Naive thymus-derived CD8-positive, alpha-beta T cell (primary cell): ENCODE measurements at regions not wholly inside any gene's neighbourhood (a gene's known extent, or its start where the extent isn't known, plus 50 kb on each side); places are given as distances from the start of the nearest gene placed in this dataset.

Experiments used
- ATAC-seq, 2 donors: fragments of 150-1000 bp; cut with Tn5 transposase in 1 of 2; sonication (Bioruptor Pico), chemical (Tn5 transposase) in 1 of 2; 1 replicate in 1 of 2; 2 replicates in 1 of 2; pipeline ENCODE4 v1.10.0; 2021; ENCODE audit warnings: mild to moderate bottlenecking in 2 of 2, moderate library complexity in 2 of 2
- POLR2A ChIA-PET: fragments of 350-600 bp; sonication (Branson Sonifier 250); formaldehyde crosslinking; loops from one replicate; lab custom pipeline; 2021; ENCODE audit warnings: antibody characterized with exemption; lab: Charles Lee
- DNase-seq, 10 donors: peaks; one replicate each; pipeline versions ENCODE4 v3.0.0 to v3.0.0-alpha.2; 2020 to 2022
- H3K27ac Mint-ChIP-seq, 10 donors: one replicate each; pipeline ENCODE4 v1.8.0; 2020 to 2022; ENCODE audit warnings: mild to moderate bottlenecking in 10 of 10, mixed read lengths in 10 of 10, moderate library complexity in 4 of 10, inconsistent platforms in 1 of 10
- H3K27me3 Mint-ChIP-seq, 5 donors: one replicate each; pipeline ENCODE4 v1.8.0; 2021 to 2022; ENCODE audit warnings: mixed read lengths in 5 of 5
- H3K36me3 Mint-ChIP-seq, 3 donors: one replicate each; pipeline ENCODE4 v1.8.0; 2020 to 2022; ENCODE audit warnings: mixed read lengths in 3 of 3, mild to moderate bottlenecking in 2 of 3, inconsistent platforms in 1 of 3
- H3K4me1 Mint-ChIP-seq, 4 donors: one replicate each; pipeline ENCODE4 v1.8.0; 2021 to 2022; ENCODE audit warnings: mixed read lengths in 4 of 4
- H3K4me3 Mint-ChIP-seq, 10 donors: one replicate each; pipeline ENCODE4 v1.8.0; 2020 to 2022; ENCODE audit warnings: mild to moderate bottlenecking in 10 of 10, mixed read lengths in 10 of 10, moderate library complexity in 6 of 10, inconsistent platforms in 1 of 10
- H3K9me3 Mint-ChIP-seq, 9 donors: one replicate each; pipeline ENCODE4 v1.8.0; 2020 to 2022; ENCODE audit warnings: mixed read lengths in 9 of 9, mild to moderate bottlenecking in 3 of 9, inconsistent platforms in 1 of 9, moderate library complexity in 1 of 9

DNA sequence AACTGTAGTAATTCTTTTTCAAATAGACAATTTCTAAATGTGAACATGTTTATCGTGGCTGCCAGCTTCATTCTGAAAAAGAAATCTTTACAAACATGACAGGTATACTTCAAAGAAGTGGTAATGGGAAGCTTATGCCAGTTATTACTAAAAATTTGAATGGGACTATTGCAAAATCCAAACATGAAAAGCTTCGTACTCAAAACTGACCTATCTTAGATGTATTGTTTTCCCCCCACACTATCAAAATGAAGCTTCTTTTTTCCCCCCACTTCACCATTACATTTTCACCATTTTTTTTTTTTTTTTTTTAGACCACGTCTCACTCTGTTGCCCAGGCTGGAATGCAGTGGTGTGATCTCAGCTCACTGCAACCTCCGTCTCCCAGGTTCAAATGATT is 50.4 kb upstream of the SERTAD2 start:
- Mint-ChIP-seq H3K27me3 (no peaks in the 10 kb centered on the region), H3K27ac (no peak overlapping the region), H3K9me3 (peaks cover 0 to 6% (median 3%) of the 10 kb centered on the region in 9 donors), H3K4me3 (no peak overlapping the region), H3K4me1 (peaks cover 1 to 12% (median 8%) of the 10 kb centered on the region in 4 donors), H3K36me3 (peaks cover 0 to 8% (median 0%) of the 10 kb centered on the region in 3 donors)
- DNase-seq = no peak
- no peak for ATAC-seq
- POLR2A ChIA-PET = interaction anchor here (0.6 to 1.2 kb wide), 4 partner anchors 10 to 49 kb away, joined by 3 to 5 read pairs (median 5); no protein-coding TSS in a partner anchor

DNA sequence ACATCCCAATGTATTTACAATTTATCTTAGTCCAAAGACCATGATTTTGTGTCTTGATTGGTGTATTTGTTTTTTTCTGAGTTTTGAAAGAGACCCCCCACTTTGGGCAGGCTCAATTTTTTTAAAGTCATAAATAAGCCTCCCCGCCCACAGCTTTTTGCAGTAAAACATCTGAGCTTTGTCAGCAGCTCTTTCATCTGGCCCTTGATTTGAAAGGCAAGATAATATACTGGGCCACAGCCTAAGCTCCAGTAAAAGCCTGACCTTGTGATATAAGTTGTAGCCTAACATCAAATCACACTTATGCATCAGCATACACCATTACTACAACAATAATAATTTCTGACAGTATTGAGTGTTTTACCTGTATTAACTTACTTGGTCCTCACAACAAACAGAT is 51.3 kb upstream of the SERTAD2 start:
- H3K4me1 Mint-ChIP-seq = peaks cover 0 to 7% (median 5%) of the 10 kb centered on the region in 4 donors
- peaks cover 0 to 8% (median 0%) of the 10 kb centered on the region in 3 donors for H3K36me3 Mint-ChIP-seq
- ATAC-seq (no peak), DNase-seq (no peak)
- H3K4me3 Mint-ChIP-seq = no peak overlapping the region
- H3K27ac Mint-ChIP-seq = no peak overlapping the region
- POLR2A ChIA-PET = no interaction called here
- H3K9me3 Mint-ChIP-seq = peaks cover 0 to 6% (median 3%) of the 10 kb centered on the region in 9 donors
- H3K27me3 Mint-ChIP-seq = no peaks in the 10 kb centered on the region

DNA sequence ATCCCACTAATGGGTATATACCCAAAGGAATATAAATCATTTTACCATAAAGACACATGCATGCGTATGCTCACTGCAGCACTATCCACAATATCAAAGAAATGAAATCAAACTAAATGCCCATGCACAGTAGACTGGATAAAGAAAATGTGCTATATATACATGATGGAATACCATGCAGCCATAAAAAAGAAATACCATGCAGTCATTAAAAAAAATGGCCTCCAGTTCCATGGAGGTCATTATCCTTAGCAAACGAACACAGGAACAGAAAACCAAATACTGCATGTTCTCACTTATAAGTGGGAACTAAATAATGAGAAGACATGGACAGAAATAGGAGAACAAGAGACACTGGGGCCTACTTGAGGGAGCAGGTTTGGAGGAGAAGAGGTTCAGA is 53.6 kb upstream of the SERTAD2 start:
- Mint-ChIP-seq H3K4me1 (peaks cover 12 to 17% (median 14%) of the 10 kb centered on the region in 4 donors), H3K4me3 (no peak overlapping the region), H3K27me3 (no peaks in the 10 kb centered on the region), H3K27ac (no peak overlapping the region), H3K36me3 (peaks cover 0 to 5% (median 0%) of the 10 kb centered on the region in 3 donors), H3K9me3 (peaks cover 0 to 6% (median 3%) of the 10 kb centered on the region in 9 donors)
- ATAC-seq = no peak
- DNase-seq = no peak
- POLR2A ChIA-PET = no interaction called here

DNA sequence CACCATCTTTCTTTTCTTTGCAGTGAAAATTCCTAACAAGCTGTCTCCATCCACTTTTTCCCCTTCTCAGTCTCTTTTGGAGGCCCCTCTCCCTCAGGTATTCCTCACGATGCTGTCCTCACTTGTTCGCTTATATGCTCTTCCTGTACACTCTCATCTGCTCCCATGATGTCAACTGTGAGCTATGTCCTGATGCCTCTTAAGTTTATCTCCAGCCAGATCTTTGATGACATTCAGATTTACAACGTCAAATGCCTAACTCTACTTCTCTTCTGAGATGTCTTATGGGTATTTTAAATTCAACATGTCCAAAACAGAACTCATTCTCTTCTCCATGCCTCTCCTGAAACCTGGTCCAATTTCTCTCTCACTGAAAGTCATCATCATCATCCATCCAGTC is 55.1 kb upstream of the SERTAD2 start:
- no peak overlapping the region for H3K4me3 Mint-ChIP-seq
- POLR2A ChIA-PET = no interaction called here

DNA sequence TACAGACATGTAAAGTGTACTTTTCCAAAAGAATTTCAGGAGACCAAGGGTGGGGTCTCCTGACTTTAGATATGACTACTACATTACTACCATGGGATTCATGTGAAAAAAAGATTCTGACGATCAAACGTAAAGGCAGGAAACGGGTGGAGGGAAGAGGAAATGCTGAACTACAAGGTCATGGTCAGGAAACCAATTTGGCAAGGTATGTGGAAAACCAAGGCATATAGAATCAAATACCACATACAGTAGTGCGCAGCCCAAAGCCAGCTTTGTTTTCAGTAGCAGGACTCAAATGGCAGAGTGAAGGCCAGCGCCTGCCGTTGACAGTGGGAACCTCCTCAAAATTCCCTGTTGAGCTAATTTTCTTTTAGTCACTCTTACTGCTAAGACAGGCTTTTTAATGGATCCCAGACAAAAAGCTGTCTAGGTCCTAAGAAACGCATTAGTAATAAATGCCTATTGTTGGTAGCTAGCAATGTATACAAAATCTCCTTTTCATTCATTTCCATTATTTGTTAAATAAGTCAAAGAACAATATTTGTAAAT is 57.6 kb upstream of the SERTAD2 start:
- peaks cover 11 to 20% (median 18%) of the 10 kb centered on the region in 4 donors for H3K4me1 Mint-ChIP-seq
- peaks cover 0 to 6% (median 3%) of the 10 kb centered on the region in 9 donors for H3K9me3 Mint-ChIP-seq
- H3K36me3 Mint-ChIP-seq = peaks cover 0 to 5% (median 0%) of the 10 kb centered on the region in 3 donors
- peak; percentile 64 to 71 for ATAC-seq
- H3K27me3 Mint-ChIP-seq = no peaks in the 10 kb centered on the region
- peak overlapping the region; percentile 13 to 70 (median 50) for H3K4me3 Mint-ChIP-seq
- POLR2A ChIA-PET = interaction anchor here (0.6 to 1.4 kb wide), 6 partner anchors 15 to 67 kb away, joined by 3 to 7 read pairs (median 3); partner anchors contain the start of gene SERTAD2
- DNase-seq = peak in 3 of 10 donors; percentile 5 to 21 (median 14)
- H3K27ac Mint-ChIP-seq = peak overlapping the region in 5 of 10 donors; percentile 2 to 69 (median 17)

More for the DNA sequence above, 55.1 kb upstream of the SERTAD2 start:
- Mint-ChIP-seq H3K4me1 (peaks cover 13 to 20% (median 18%) of the 10 kb centered on the region in 4 donors), H3K27ac (no peak overlapping the region), H3K36me3 (peaks cover 0 to 5% (median 0%) of the 10 kb centered on the region in 3 donors), H3K27me3 (no peaks in the 10 kb centered on the region), H3K9me3 (peaks cover 0 to 6% (median 3%) of the 10 kb centered on the region in 9 donors)
- ATAC-seq = no peak
- no peak for DNase-seq

DNA sequence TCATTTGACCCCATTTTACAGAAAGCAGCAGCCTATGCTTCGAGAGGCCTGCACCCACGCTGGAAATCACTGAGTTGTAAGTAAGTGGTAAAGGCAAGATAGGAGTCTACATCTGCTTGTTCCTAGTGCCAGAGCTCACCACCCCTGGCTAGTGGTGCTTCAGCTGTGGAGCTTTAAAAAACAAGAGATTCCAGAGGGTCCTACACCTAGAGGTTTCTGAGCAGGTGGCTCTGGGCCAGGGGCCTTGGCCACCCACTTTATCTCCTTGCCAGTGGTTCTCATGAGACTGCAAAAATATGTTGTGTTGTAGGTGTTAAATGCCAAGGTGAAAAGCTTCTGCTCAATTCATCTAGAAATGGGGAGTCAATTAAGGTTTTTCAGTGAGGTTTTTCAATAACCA is 60.0 kb upstream of the SERTAD2 start:
- ATAC-seq (no peak), DNase-seq (no peak)
- Mint-ChIP-seq H3K9me3 (no peaks in the 10 kb centered on the region), H3K27me3 (no peaks in the 10 kb centered on the region), H3K27ac (peak overlapping the region in 3 of 10 donors; percentile 25 to 56 (median 28)), H3K4me1 (peaks cover 19 to 29% (median 23%) of the 10 kb centered on the region in 4 donors), H3K4me3 (no peak overlapping the region), H3K36me3 (no peaks in the 10 kb centered on the region)
- POLR2A ChIA-PET = interaction anchor here (0.6 to 1.1 kb wide), 2 partner anchors 10 to 16 kb away, joined by 3 read pairs; no protein-coding TSS in a partner anchor

DNA sequence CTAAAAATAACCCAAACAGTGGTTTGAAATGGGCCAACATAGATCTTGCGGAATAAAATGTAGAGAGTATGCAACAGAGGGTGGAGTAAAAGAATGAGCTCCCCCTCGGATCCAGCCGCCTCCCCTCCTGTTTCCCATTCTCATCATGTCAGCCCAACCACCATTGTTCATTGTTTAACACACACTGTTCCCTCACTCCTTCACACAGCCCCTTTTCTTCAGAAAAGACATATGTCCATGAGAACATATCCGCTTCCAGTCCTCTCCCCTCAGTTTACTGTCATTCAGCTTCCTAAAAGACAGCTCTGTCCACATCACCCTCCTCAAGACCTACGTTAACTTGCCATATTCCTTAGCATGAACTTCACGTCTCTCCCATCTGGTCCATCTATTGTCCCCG is 62.9 kb upstream of the SERTAD2 start:
- Mint-ChIP-seq H3K36me3 (no peaks in the 10 kb centered on the region), H3K4me1 (peaks cover 16 to 22% (median 17%) of the 10 kb centered on the region in 4 donors), H3K27me3 (no peaks in the 10 kb centered on the region), H3K4me3 (no peak overlapping the region), H3K9me3 (no peaks in the 10 kb centered on the region), H3K27ac (peak overlapping the region in 1 of 10 donors; percentile 65)
- ATAC-seq = no peak
- POLR2A ChIA-PET = interaction anchor here (0.7 kb wide), 1 partner anchor 100 kb away, joined by 3 read pairs; no protein-coding TSS in a partner anchor
- DNase-seq = no peak

DNA sequence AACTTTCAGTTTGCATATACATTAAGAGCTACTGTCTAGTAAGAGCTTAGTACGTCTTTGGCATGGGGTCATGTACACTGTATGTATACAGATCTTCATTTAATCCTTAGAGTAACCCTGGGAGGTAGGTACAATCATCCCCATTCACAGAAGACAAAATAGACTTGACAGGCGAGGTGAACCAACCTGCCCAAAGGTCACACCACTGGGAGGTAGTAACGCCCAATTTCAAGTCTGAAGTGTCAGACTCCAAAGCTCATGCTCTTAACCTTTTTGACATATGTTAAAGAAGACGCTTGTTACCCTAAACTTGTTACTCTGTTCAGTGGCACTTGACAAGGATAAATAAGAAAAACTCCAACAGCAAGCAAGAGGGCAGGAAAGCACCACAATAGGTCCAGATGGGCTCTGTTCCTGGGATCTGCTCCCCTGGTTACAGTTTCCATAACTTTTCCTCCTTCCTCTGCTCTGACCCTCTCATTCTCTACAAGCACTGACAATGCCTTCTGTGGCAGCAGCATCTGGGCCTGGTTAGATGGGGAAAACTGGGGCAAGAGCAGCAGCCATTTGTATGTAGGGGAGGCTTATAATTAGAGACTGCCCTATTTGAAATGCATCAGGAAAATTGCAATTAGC is 64.7 kb upstream of the SERTAD2 start:
- Mint-ChIP-seq H3K36me3 (no peaks in the 10 kb centered on the region), H3K27ac (peak overlapping the region in 2 of 10 donors; percentile 46 to 63), H3K27me3 (no peaks in the 10 kb centered on the region), H3K4me3 (no peak overlapping the region), H3K9me3 (no peaks in the 10 kb centered on the region), H3K4me1 (peaks cover 9 to 13% (median 10%) of the 10 kb centered on the region in 4 donors)
- DNase-seq (no peak), ATAC-seq (no peak)
- POLR2A ChIA-PET = interaction anchor here (1.1 to 1.6 kb wide), 3 partner anchors 9 to 65 kb away, joined by 3 to 7 read pairs (median 3); partner anchors contain the start of gene SERTAD2

DNA sequence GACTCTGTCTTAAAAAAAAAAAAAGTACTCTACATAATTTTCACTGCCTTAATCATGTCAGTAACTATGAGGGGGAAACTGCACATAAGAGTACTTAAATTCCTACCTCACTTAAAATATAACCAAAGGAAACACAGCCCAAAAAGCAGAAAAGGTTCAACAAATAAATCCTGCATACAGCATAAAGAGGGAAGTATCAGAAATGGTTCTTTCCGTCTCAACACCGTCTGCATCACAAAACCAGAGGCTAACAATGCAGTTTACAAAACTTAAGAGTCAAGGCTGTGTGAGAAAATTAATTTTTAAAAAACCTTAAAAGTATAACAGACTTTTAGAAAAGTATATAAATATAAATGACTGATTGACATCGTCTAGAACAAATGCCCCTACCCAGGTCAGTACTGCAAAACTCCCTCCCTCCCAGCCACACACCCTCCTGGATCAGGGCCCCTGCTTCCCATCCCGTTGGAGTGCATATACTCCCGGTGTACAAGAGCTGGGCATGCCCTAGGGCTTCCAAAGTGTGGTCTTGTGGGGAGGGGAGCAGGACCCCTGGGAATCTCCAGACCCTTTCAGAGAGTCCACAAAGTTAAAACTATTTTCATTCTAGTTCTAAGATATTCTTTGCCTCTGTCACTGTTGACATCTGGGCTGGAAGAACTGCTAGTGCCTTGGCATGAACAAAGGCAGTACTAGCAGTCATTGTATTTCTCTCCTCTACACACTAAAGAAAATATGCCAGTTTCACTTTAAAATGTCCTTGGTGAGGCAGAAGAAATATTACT is 67.0 kb upstream of the SERTAD2 start:
- no peak for ATAC-seq
- Mint-ChIP-seq H3K4me1 (peaks cover 9 to 13% (median 10%) of the 10 kb centered on the region in 4 donors), H3K36me3 (no peaks in the 10 kb centered on the region), H3K4me3 (peak overlapping the region in 4 of 10 donors; percentile 15 to 81 (median 56)), H3K9me3 (no peaks in the 10 kb centered on the region), H3K27ac (peak overlapping the region in 3 of 10 donors; percentile 50 to 85 (median 81)), H3K27me3 (no peaks in the 10 kb centered on the region)
- DNase-seq = no peak
- POLR2A ChIA-PET = interaction anchor here (0.7 to 1.0 kb wide), 3 partner anchors 66 to 111 kb away, joined by 3 to 5 read pairs (median 4); partner anchors contain the start of gene SERTAD2

DNA sequence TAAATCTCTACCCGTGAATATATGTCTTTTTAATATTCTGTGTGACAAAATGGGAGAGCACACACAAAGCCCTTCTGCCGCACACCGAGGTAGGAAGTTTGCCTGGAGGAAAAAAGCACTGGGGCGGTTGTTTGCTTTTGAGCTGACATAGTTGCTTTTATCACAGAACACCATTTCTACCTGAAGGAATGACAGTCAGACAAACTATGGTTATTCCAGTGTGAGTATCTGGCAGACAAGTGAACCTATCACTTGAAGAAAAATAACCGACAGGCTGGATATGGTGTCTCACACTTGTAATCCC is 67.6 kb upstream of the SERTAD2 start:
- Mint-ChIP-seq H3K9me3 (no peaks in the 10 kb centered on the region), H3K27ac (peak overlapping the region in 3 of 10 donors; percentile 50 to 85 (median 81)), H3K4me3 (peak overlapping the region in 4 of 10 donors; percentile 15 to 81 (median 56)), H3K4me1 (peaks cover 11 to 17% (median 12%) of the 10 kb centered on the region in 4 donors), H3K36me3 (no peaks in the 10 kb centered on the region), H3K27me3 (no peaks in the 10 kb centered on the region)
- ATAC-seq = no peak
- POLR2A ChIA-PET = interaction anchor here (0.8 to 1.0 kb wide), 3 partner anchors 66 to 112 kb away, joined by 3 to 5 read pairs (median 4); partner anchors contain the start of gene SERTAD2
- DNase-seq = no peak

DNA sequence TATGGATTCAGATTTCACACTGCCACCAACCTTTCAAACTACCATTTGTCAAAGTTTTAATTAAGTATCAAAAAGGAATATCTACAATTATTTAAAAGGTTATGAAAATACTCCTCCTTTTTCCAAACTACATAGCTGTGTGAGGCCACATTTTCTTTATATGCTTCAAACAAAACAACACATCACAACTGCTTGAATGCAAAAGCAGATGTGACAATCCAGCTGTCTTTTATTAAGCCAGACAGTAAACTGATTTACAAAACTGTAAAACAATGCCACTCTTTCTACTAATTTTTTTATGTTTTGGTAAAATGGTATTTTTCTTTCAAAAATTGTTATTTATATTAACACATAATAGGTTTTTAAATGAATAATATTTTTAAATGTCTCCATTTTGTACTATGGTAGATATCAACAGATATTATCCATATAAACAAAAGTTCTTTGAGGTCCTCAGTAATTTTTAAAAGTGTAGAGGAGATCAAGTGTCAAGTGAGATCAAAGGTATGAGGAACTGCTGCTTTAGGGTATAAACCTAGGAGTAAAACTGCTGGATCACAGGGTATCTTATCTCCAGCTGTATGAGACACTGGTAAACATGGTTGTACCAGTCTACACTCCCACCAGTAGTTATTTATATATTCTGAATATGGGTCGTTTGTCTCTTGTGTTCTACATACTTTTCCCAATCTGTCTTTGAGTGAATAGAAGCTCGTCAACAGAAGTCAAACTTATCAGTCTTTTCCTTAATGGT is 68.8 kb upstream of the SERTAD2 start:
- H3K4me1 Mint-ChIP-seq = peaks cover 13 to 29% (median 24%) of the 10 kb centered on the region in 4 donors
- POLR2A ChIA-PET = interaction anchor here (0.8 kb wide), 1 partner anchor 67 kb away, joined by 3 read pairs; no protein-coding TSS in a partner anchor
- no peaks in the 10 kb centered on the region for H3K9me3 Mint-ChIP-seq
- no peak overlapping the region for H3K4me3 Mint-ChIP-seq
- H3K36me3 Mint-ChIP-seq = no peaks in the 10 kb centered on the region
- no peak overlapping the region for H3K27ac Mint-ChIP-seq
- ATAC-seq (no peak), DNase-seq (no peak)
- H3K27me3 Mint-ChIP-seq = no peaks in the 10 kb centered on the region
